PFSK-1 (cell line): ENCODE measurements at regions not wholly inside any gene's neighbourhood (a gene's known extent, or its start where the extent isn't known, plus 50 kb on each side); places are given as distances from the start of the nearest gene placed in this dataset.

Experiments
- FOXP2 ChIP-seq: optimal IDR thresholded peaks from 2 replicates; pipeline ENCODE3; 2011; ENCODE audit warnings: borderline replicate concordance, control low read depth, inconsistent platforms; ENCODE audit not compliant: insufficient read depth; ENCODE audit errors: extremely low read length, extremely low read depth
- POLR2AphosphoS5 ChIP-seq: IDR thresholded peaks from 2 replicates; pipeline ENCODE4 v1.6.1; 2012; ENCODE audit warnings: low read depth, mild to moderate bottlenecking, control low read depth, low read length, moderate library complexity
- SIN3A ChIP-seq: IDR thresholded peaks from 2 replicates; pipeline ENCODE4 v1.6.1; 2012; ENCODE audit warnings: mild to moderate bottlenecking, low read length, moderate library complexity, borderline replicate concordance; ENCODE audit not compliant: insufficient read depth
- TAF1 ChIP-seq: IDR thresholded peaks from 2 replicates; pipeline ENCODE4 v1.6.1; 2012; ENCODE audit warnings: low read length, control low read depth, borderline replicate concordance; ENCODE audit not compliant: insufficient read depth
- TF ChIP-seq, protein P1 (sequence below), 2 experiments: IDR thresholded peaks; 2 replicates each; pipeline versions ENCODE4 v1.6.1 to v1.8.0; 2011 to 2012; ENCODE audit warnings: low read depth in 2 of 2, low read length in 2 of 2, control low read depth in 1 of 2, inconsistent platforms in 1 of 2, mild to moderate bottlenecking in 1 of 2, moderate library complexity in 1 of 2; ENCODE audit not compliant: insufficient read depth in 1 of 2

DNA sequence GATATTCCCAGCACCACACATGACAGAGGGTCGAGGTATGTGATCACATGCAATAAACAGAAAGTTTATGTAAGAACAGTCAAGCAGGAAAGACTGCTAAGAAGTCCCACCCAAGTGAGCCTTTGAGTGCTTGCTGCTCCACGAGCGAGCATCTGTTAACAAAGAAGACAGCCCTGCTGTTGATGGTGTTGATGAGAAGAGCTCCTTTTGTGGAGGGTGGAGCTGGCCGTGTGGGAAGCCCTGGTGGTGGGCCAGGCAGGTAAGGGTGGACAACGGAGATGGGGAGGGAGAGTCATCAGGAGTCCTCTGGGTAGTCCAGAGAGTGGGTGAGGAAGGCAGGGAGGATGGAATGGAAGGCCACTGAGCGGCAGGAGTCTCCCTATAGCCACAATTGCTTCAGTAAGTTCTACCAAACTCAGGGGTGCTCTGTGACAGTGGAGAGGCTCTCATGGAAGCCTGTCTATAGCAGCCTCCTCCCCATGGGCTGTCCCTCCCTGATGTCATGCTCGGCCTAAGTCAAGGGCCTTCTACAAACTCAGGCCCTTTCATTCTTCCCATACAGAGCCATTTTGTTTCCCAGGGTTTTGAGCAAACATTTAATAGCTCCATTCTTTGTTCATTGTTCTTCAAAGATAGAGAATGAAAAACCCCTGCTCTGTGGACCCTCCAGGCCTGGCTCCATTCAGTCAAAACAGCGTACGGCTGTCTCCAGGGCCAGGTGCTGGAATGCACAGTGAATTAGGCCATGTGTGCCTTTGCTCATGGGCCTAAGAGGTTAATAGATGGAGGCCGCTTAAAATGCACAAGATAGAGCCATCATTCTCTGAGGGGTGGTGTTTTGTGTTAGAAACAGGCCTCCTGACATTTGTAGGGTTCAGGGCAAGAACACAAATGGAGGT, 494.2 kb upstream of the RAB6C start:
- TF ChIP-seq SIN3A (no peak), TAF1 (no peak)
- TF ChIP-seq, protein P1, sequence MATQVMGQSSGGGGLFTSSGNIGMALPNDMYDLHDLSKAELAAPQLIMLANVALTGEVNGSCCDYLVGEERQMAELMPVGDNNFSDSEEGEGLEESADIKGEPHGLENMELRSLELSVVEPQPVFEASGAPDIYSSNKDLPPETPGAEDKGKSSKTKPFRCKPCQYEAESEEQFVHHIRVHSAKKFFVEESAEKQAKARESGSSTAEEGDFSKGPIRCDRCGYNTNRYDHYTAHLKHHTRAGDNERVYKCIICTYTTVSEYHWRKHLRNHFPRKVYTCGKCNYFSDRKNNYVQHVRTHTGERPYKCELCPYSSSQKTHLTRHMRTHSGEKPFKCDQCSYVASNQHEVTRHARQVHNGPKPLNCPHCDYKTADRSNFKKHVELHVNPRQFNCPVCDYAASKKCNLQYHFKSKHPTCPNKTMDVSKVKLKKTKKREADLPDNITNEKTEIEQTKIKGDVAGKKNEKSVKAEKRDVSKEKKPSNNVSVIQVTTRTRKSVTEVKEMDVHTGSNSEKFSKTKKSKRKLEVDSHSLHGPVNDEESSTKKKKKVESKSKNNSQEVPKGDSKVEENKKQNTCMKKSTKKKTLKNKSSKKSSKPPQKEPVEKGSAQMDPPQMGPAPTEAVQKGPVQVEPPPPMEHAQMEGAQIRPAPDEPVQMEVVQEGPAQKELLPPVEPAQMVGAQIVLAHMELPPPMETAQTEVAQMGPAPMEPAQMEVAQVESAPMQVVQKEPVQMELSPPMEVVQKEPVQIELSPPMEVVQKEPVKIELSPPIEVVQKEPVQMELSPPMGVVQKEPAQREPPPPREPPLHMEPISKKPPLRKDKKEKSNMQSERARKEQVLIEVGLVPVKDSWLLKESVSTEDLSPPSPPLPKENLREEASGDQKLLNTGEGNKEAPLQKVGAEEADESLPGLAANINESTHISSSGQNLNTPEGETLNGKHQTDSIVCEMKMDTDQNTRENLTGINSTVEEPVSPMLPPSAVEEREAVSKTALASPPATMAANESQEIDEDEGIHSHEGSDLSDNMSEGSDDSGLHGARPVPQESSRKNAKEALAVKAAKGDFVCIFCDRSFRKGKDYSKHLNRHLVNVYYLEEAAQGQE (IDR thresholded peaks at IDR 0.05; ENCODE audit: insufficient read depth in 1 of 2, low read depth in 2 of 2, low read length in 2 of 2) = no peak

DNA sequence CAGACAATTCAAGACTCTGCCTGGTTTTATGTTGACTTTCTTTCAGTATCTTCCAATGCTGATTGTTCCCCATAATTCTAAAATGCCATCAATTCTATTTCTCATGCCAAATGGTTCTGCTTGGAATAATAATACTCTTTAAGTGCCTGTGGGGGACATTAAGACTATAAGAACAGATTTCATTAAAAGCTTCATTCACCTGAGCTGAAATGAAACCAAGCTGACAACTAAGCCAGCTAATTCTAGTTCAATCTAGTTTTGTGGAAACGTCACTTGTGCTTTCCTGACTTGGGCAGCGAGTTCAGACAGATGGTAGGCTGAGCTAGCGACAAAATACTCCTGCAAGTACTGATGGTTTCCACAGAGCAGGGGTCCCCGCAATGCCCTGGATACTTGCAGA, 491.1 kb upstream of the RAB6C start:
- TF ChIP-seq TAF1 (no peak), FOXP2 (no peak), POLR2AphosphoS5 (no peak), SIN3A (no peak)
- TF ChIP-seq, protein P1 (IDR thresholded peaks at IDR 0.05; ENCODE audit: insufficient read depth in 1 of 2, low read depth in 2 of 2, low read length in 2 of 2) = no peak

DNA sequence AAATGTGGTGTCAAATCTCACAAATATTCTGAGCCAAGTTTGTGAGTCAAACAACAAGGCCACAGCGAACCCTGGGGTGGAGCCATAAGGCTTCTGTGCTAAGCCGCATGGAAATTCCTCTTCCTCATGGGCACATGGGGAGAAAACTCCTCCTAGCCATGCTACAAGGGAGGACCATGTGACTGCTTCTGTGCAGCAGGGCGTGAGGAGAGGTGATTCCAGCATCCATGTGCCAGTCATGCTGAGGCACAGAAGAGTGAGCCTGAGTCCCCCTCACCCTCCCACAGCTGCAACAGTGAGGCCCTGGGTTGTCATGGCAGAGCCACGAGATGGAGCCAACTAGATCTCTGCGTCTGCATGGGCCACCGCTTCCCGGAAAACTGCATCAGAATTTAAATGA, 488.8 kb upstream of the RAB6C start:
- TF ChIP-seq, protein P1 (IDR thresholded peaks at IDR 0.05; ENCODE audit: insufficient read depth in 1 of 2, low read depth in 2 of 2, low read length in 2 of 2) = no peak
- no peak for TF ChIP-seq FOXP2
- TF ChIP-seq POLR2AphosphoS5 = no peak
- no peak for TF ChIP-seq SIN3A
- TF ChIP-seq TAF1 = no peak

DNA sequence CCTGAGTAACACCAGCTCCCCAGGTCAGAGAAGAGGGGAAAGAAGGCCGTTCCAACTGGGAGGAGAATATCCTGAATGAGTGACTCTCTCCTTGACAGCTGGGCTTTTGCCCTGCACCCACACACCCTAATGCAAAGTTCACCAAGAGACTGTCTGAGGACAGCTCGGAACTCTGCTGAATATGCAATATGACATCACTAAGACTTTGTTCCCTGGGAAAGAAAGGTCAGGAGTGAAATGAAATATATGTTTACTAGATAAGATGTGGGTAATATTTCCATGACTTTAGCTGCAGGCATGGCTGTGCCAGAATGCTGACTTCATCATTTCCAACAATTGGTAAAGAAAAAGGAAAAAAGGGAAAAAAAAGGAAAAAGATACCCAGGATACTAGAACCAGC, 488.2 kb upstream of the RAB6C start:
- TF ChIP-seq POLR2AphosphoS5 = no peak
- TF ChIP-seq SIN3A = no peak
- TF ChIP-seq FOXP2 = no peak
- TF ChIP-seq, protein P1 (IDR thresholded peaks at IDR 0.05; ENCODE audit: insufficient read depth in 1 of 2, low read depth in 2 of 2, low read length in 2 of 2) = no peak
- TF ChIP-seq TAF1 = no peak
